ENCODE measurements at regions not wholly inside any gene's neighbourhood (a gene's known extent, or its start where the extent isn't known, plus 50 kb on each side); places are given as distances from the start of the nearest gene placed in this dataset.

- no peaks in the 10 kb centered on the region for H3K4me1 ChIP-seq (ENCODE audit: insufficient read depth, low read length)
- no peak overlapping the region for H3K27ac ChIP-seq (ENCODE audit: low read depth in 1 of 2, low read length in 2 of 2)
- no peak overlapping the region for H3K4me3 ChIP-seq (ENCODE audit: low read length)
- no peaks in the 10 kb centered on the region for H3K9me3 ChIP-seq (ENCODE audit: control insufficient read depth in 1 of 2, insufficient read depth in 1 of 2, low read length in 2 of 2)
- DNase-seq (no peak), ATAC-seq (ENCODE audit: poor library complexity) (no peak)
- intact Hi-C loops (cut with DNase I, micrococcal nuclease) = no loop called here
- H3K36me3 ChIP-seq (ENCODE audit: insufficient read depth, low read length) = no peaks in the 10 kb centered on the region
- POLR2A ChIA-PET = no interaction called here
- TF ChIP-seq CTCF (IDR thresholded peaks at IDR 0.05) = no peak
- H3K27me3 Mint-ChIP-seq = no peaks in the 10 kb centered on the region
- H3K27me3 ChIP-seq (ENCODE audit: control insufficient read depth in 1 of 2, insufficient read depth in 2 of 2, low read length in 2 of 2) = no peaks in the 10 kb centered on the region
- no peaks in the 10 kb centered on the region for H3K4me1 Mint-ChIP-seq (ENCODE audit: low read depth)
- CTCF ChIA-PET = no interaction called here
- no peak overlapping the region for H3K4me3 Mint-ChIP-seq
- H3K9me3 Mint-ChIP-seq = no peaks in the 10 kb centered on the region
- H3K27ac Mint-ChIP-seq = no peak overlapping the region
- no peaks in the 10 kb centered on the region for H3K36me3 Mint-ChIP-seq (ENCODE audit: low read depth)
Observed at GRCh38 chr2:185633621-185634020, 105.0 kb upstream of the FSIP2 start.

GRCh38 chr2:185638771-185639170 is 99.8 kb upstream of the FSIP2 start:
- Mint-ChIP-seq H3K27me3 (no peaks in the 10 kb centered on the region), H3K4me1 (ENCODE audit: low read depth) (no peaks in the 10 kb centered on the region), H3K9me3 (peaks cover 2% of the 10 kb centered on the region), H3K4me3 (no peak overlapping the region), H3K27ac (no peak overlapping the region), H3K36me3 (ENCODE audit: low read depth) (no peaks in the 10 kb centered on the region)
- Histone ChIP-seq H3K27ac (ENCODE audit: low read depth in 1 of 2, low read length in 2 of 2) (no peak overlapping the region), H3K4me3 (ENCODE audit: low read length) (no peak overlapping the region), H3K4me1 (ENCODE audit: insufficient read depth, low read length) (no peaks in the 10 kb centered on the region), H3K9me3 (ENCODE audit: control insufficient read depth in 1 of 2, insufficient read depth in 1 of 2, low read length in 2 of 2) (no peaks in the 10 kb centered on the region), H3K27me3 (ENCODE audit: control insufficient read depth in 1 of 2, insufficient read depth in 2 of 2, low read length in 2 of 2) (no peaks in the 10 kb centered on the region), H3K36me3 (ENCODE audit: insufficient read depth, low read length) (no peaks in the 10 kb centered on the region)
- POLR2A ChIA-PET = no interaction called here
- no peak for TF ChIP-seq CTCF (IDR thresholded peaks at IDR 0.05)
- intact Hi-C loops (cut with DNase I, micrococcal nuclease) = no loop called here
- DNase-seq = no peak
- no peak for ATAC-seq (ENCODE audit: poor library complexity)
- CTCF ChIA-PET = no interaction called here

GRCh38 chr2:185640588-185640987 is 98.0 kb upstream of the FSIP2 start:
- Mint-ChIP-seq H3K4me1 (ENCODE audit: low read depth) (no peaks in the 10 kb centered on the region), H3K27ac (no peak overlapping the region), H3K9me3 (peaks cover 2% of the 10 kb centered on the region), H3K4me3 (no peak overlapping the region), H3K27me3 (no peaks in the 10 kb centered on the region), H3K36me3 (ENCODE audit: low read depth) (no peaks in the 10 kb centered on the region)
- no peak for DNase-seq
- CTCF ChIA-PET = no interaction called here
- intact Hi-C loops (cut with DNase I, micrococcal nuclease) = no loop called here
- no peak for ATAC-seq (ENCODE audit: poor library complexity)
- no peak for TF ChIP-seq CTCF (IDR thresholded peaks at IDR 0.05)
- no peaks in the 10 kb centered on the region for H3K27me3 ChIP-seq (ENCODE audit: control insufficient read depth in 1 of 2, insufficient read depth in 2 of 2, low read length in 2 of 2)
- no peaks in the 10 kb centered on the region for H3K36me3 ChIP-seq (ENCODE audit: insufficient read depth, low read length)
- no peak overlapping the region for H3K27ac ChIP-seq (ENCODE audit: low read depth in 1 of 2, low read length in 2 of 2)
- no peak overlapping the region for H3K4me3 ChIP-seq (ENCODE audit: low read length)
- no peaks in the 10 kb centered on the region for H3K4me1 ChIP-seq (ENCODE audit: insufficient read depth, low read length)
- POLR2A ChIA-PET = no interaction called here
- no peaks in the 10 kb centered on the region for H3K9me3 ChIP-seq (ENCODE audit: control insufficient read depth in 1 of 2, insufficient read depth in 1 of 2, low read length in 2 of 2)

Data from CD4-positive, alpha-beta T cell (primary cell).